Smooth muscle cell (in vitro differentiated cells): ENCODE measurements at regions not wholly inside any gene's neighbourhood (a gene's known extent, or its start where the extent isn't known, plus 50 kb on each side); places are given as distances from the start of the nearest gene placed in this dataset.

ENCODE experiments used
- DNase-seq: peaks from one replicate; lab custom pipeline; 2025; ENCODE audit not compliant: unreplicated experiment; lab: John Stamatoyannopoulos, UW
- H2AFZ ChIP-seq: fragments of 200-600 bp; sonication (generic); 2 replicates; pipeline ENCODE4 v1.6.0; 2016; ENCODE audit warnings: antibody characterized with exemption, low read depth, mild to moderate bottlenecking
- H3F3A ChIP-seq: fragments of 200-600 bp; sonication (generic); 2 replicates; pipeline ENCODE4 v1.6.0; 2017; ENCODE audit warnings: antibody characterized with exemption, low read depth
- H3K27ac ChIP-seq: fragments of 200-600 bp; sonication (generic); 2 replicates; pipeline ENCODE4 v1.5.1; 2016; ENCODE audit warnings: low read depth, mild to moderate bottlenecking
- H3K27me3 ChIP-seq: fragments of 200-600 bp; sonication (generic); 2 replicates; pipeline ENCODE4 v1.6.1; 2016; ENCODE audit warnings: low read depth, mild to moderate bottlenecking
- H3K36me3 ChIP-seq: fragments of 200-600 bp; sonication (generic); 2 replicates; pipeline ENCODE4 v1.5.1; 2016; ENCODE audit warnings: low read depth
- H3K4me1 ChIP-seq: fragments of 200-600 bp; sonication (generic); 2 replicates; pipeline ENCODE4 v1.5.1; 2016; ENCODE audit warnings: low read depth
- H3K4me2 ChIP-seq: fragments of 200-600 bp; sonication (generic); 2 replicates; pipeline ENCODE4 v1.6.0; 2016; ENCODE audit warnings: mild to moderate bottlenecking
- H3K4me3 ChIP-seq: fragments of 200-600 bp; sonication (generic); 2 replicates; pipeline ENCODE4 v1.5.1; 2016; ENCODE audit warnings: mild to moderate bottlenecking
- H3K79me2 ChIP-seq: fragments of 200-600 bp; sonication (generic); 2 replicates; pipeline ENCODE4 v1.6.0; 2016; ENCODE audit warnings: low read depth, mild to moderate bottlenecking
- H3K9ac ChIP-seq: fragments of 200-600 bp; sonication (generic); 2 replicates; pipeline ENCODE4 v1.6.0; 2016; ENCODE audit warnings: low read depth
- H3K9me3 ChIP-seq: fragments of 200-600 bp; sonication (generic); replicated peaks from 2 replicates; pipeline ENCODE4 v1.5.1; 2016; ENCODE audit warnings: low read depth
- H4K20me1 ChIP-seq: fragments of 200-600 bp; sonication (generic); 2 replicates; pipeline ENCODE4 v1.6.0; 2016; ENCODE audit warnings: low read depth
- WGBS: methylation state at CpG from one replicate; pipeline ENCODE4 v1.1.7; 2016; ENCODE audit warnings: low lambda C conversion rate; 5-methylcytosine and 5-hydroxymethylcytosine counted together
- TF ChIP-seq, protein P1 (sequence below): fragments of 200-600 bp; sonication (generic); IDR thresholded peaks from 2 replicates; pipeline ENCODE4 v1.5.1; 2017; ENCODE audit warnings: borderline replicate concordance, mild to moderate bottlenecking, antibody characterized with exemption; ENCODE audit not compliant: insufficient read depth, poor library complexity, severe bottlenecking

DNA sequence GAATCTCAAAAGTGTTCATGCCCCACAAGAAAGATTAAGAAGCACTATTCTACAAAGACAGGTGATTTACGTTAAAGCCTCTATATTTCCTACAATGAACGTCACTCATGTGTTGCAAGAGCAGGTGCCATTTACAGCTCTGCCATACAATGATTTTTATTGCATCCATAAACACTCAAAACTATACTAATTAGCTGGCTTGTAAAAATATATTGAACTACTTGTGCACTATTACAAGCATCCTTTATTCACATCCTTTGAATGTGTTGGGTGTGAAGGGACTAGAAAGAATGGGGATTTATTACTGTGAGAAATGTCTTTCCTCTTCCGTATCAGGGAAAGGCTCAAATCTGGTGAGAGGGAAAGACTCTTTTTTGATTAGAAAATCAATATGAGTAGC, 50.7 kb upstream of the C3orf49 start:
- Histone ChIP-seq H3K4me1 (no peaks in the 10 kb centered on the region), H3K36me3 (no peaks in the 10 kb centered on the region), H3F3A (no peaks in the 10 kb centered on the region), H3K79me2 (no peaks in the 10 kb centered on the region), H4K20me1 (no peaks in the 10 kb centered on the region), H3K4me3 (no peak overlapping the region), H3K27me3 (peaks cover 43% of the 10 kb centered on the region), H3K27ac (no peak overlapping the region), H3K9ac (no peak overlapping the region), H3K9me3 (no peaks in the 10 kb centered on the region), H3K4me2 (no peak overlapping the region), H2AFZ (no peak overlapping the region)
- WGBS: 83% methylated on average over 3 of the region's 3 CpGs
- TF ChIP-seq, protein P1, sequence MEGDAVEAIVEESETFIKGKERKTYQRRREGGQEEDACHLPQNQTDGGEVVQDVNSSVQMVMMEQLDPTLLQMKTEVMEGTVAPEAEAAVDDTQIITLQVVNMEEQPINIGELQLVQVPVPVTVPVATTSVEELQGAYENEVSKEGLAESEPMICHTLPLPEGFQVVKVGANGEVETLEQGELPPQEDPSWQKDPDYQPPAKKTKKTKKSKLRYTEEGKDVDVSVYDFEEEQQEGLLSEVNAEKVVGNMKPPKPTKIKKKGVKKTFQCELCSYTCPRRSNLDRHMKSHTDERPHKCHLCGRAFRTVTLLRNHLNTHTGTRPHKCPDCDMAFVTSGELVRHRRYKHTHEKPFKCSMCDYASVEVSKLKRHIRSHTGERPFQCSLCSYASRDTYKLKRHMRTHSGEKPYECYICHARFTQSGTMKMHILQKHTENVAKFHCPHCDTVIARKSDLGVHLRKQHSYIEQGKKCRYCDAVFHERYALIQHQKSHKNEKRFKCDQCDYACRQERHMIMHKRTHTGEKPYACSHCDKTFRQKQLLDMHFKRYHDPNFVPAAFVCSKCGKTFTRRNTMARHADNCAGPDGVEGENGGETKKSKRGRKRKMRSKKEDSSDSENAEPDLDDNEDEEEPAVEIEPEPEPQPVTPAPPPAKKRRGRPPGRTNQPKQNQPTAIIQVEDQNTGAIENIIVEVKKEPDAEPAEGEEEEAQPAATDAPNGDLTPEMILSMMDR: no peak
- no peak for DNase-seq

DNA sequence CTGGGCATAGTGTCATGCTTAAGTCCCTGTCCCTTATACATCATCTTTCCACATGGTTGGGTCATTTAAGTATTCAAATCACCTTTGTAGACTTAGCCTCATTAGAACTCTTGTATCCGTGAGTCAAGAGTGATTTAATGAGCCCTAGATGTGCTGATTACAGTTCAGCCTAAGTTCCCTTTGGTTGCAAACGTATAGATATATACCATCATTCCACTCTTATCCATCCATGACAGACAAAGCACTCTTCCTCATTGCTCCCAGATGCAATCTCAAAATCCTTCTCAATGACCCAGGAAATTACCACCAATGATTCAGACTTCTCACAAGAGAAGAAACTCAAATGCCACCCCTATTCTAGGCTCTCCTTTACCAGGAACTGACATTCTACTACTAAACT, 50.2 kb upstream of the C3orf49 start:
- Histone ChIP-seq H4K20me1 (no peaks in the 10 kb centered on the region), H2AFZ (no peak overlapping the region), H3K4me1 (no peaks in the 10 kb centered on the region), H3K36me3 (no peaks in the 10 kb centered on the region), H3F3A (no peaks in the 10 kb centered on the region), H3K9me3 (no peaks in the 10 kb centered on the region), H3K9ac (no peak overlapping the region), H3K27ac (no peak overlapping the region), H3K4me3 (no peak overlapping the region), H3K79me2 (no peaks in the 10 kb centered on the region), H3K4me2 (no peak overlapping the region), H3K27me3 (peaks cover 39% of the 10 kb centered on the region)
- no peak for DNase-seq
- TF ChIP-seq, protein P1: no peak
- WGBS: 82% methylated on average over 2 of the region's 2 CpGs
